B cell (primary cell): ENCODE measurements at regions not wholly inside any gene's neighbourhood (a gene's known extent, or its start where the extent isn't known, plus 50 kb on each side); places are given as distances from the start of the nearest gene placed in this dataset.

Source experiments
- ATAC-seq: fragments of 200-7000 bp; cut with Tn5 transposase; one replicate; pipeline ENCODE4 v1.10.0; 2021; ENCODE audit warnings: low read depth, mild to moderate bottlenecking, moderate number of reproducible peaks, moderate library complexity
- CTCF ChIA-PET: fragments of 350-600 bp; sonication (Branson Sonifier 250); formaldehyde crosslinking; loops from one replicate; lab custom pipeline; 2021; ENCODE audit warnings: antibody characterized with exemption, inconsistent platforms; lab: Charles Lee
- POLR2A ChIA-PET: fragments of 350-600 bp; sonication (Branson Sonifier 250); formaldehyde crosslinking; loops from one replicate; lab custom pipeline; 2021; ENCODE audit warnings: antibody characterized with exemption; lab: Charles Lee
- DNase-seq: peaks from one replicate; pipeline ENCODE4 v3.0.0; 2013
- H2AFZ ChIP-seq: 2 replicates; pipeline ENCODE4 v1.6.1; 2012; ENCODE audit warnings: mild to moderate bottlenecking, low read depth, low read length; ENCODE audit not compliant: insufficient read depth, poor library complexity, severe bottlenecking
- H3K27ac ChIP-seq, 2 donors: 1 replicate in 1 of 2; 2 replicates in 1 of 2; pipeline ENCODE4 v1.5.1; 2012 to 2013; ENCODE audit warnings: low read length in 2 of 2, mild to moderate bottlenecking in 2 of 2, moderate library complexity in 1 of 2
- H3K27me3 ChIP-seq, 4 experiments: fragments of 200-600 bp in 1 of 4; sonication (generic) in 1 of 4; replicated peaks in 1 of 4; 1 replicate in 2 of 4; 2 replicates in 2 of 4; pipeline versions ENCODE4 v1.6.1 to v1.7.0; 2013 to 2016; ENCODE audit warnings: low read length in 3 of 4, mild to moderate bottlenecking in 2 of 4, mixed read lengths in 1 of 4, moderate library complexity in 1 of 4; ENCODE audit not compliant: insufficient read depth in 4 of 4, control insufficient read depth in 3 of 4; ENCODE audit errors: control extremely low read depth in 1 of 4
- H3K36me3 ChIP-seq, 2 experiments: replicated peaks in 1 of 2; 1 replicate in 1 of 2; 2 replicates in 1 of 2; pipeline versions ENCODE4 v1.6.1 to v1.7.1; 2013; ENCODE audit warnings: low read length in 1 of 2; ENCODE audit not compliant: insufficient read depth in 2 of 2, control insufficient read depth in 1 of 2; ENCODE audit errors: control extremely low read depth in 1 of 2, extremely low read depth in 1 of 2
- H3K4me1 ChIP-seq, 2 donors: fragments of 200-600 bp in 1 of 2; sonication (generic) in 1 of 2; 1 replicate in 1 of 2; 2 replicates in 1 of 2; pipeline versions ENCODE4 v1.5.1 to v1.6.1; 2013 to 2017; ENCODE audit warnings: low read length in 2 of 2; ENCODE audit not compliant: control insufficient read depth in 2 of 2, insufficient read depth in 2 of 2
- H3K4me2 ChIP-seq: replicated peaks from 2 replicates; pipeline ENCODE3; 2012; ENCODE audit warnings: mild to moderate bottlenecking, low read depth, low read length; ENCODE audit not compliant: poor library complexity, severe bottlenecking
- H3K4me3 ChIP-seq, 5 experiments: fragments of 200-600 bp in 1 of 5; sonication (generic) in 1 of 5; 1 replicate in 3 of 5; 2 replicates in 2 of 5; pipeline versions ENCODE4 v1.5.1 to v1.7.0; 2011 to 2016; ENCODE audit warnings: low read length in 4 of 5, mild to moderate bottlenecking in 4 of 5, low read depth in 2 of 5, control low read depth in 1 of 5, moderate library complexity in 1 of 5; ENCODE audit not compliant: insufficient read depth in 1 of 5; ENCODE audit errors: control extremely low read depth in 1 of 5, extremely low read depth in 1 of 5
- H3K79me2 ChIP-seq: fragments of 200-600 bp; sonication (generic); one replicate; pipeline ENCODE4 v1.6.0; 2016; ENCODE audit warnings: low read length; ENCODE audit not compliant: control insufficient read depth, insufficient read depth
- H3K9ac ChIP-seq: fragments of 200-600 bp; sonication (generic); 2 replicates; pipeline ENCODE4 v1.6.1; 2017; ENCODE audit warnings: mild to moderate bottlenecking, low read length, moderate library complexity
- H3K9me3 ChIP-seq, 3 donors: one replicate each; pipeline versions ENCODE4 v1.6.1 to v1.7.1; 2013; ENCODE audit warnings: low read length in 2 of 3; ENCODE audit not compliant: control insufficient read depth in 2 of 3, insufficient read depth in 1 of 3; ENCODE audit errors: control extremely low read depth in 1 of 3
- H4K20me1 ChIP-seq: 2 replicates; pipeline ENCODE4 v1.6.0; 2012; ENCODE audit warnings: mild to moderate bottlenecking, low read length; ENCODE audit not compliant: insufficient read depth, control insufficient read depth, poor library complexity, severe bottlenecking
- H3K27ac Mint-ChIP-seq: one replicate; pipeline ENCODE4 v1.8.0; 2021; ENCODE audit warnings: mixed read lengths
- H3K27me3 Mint-ChIP-seq: one replicate; pipeline ENCODE4 v1.8.0; 2021; ENCODE audit warnings: mixed read lengths
- H3K4me1 Mint-ChIP-seq: one replicate; pipeline ENCODE4 v1.8.0; 2021; ENCODE audit warnings: mixed read lengths
- H3K4me3 Mint-ChIP-seq: one replicate; pipeline ENCODE4 v1.8.0; 2021; ENCODE audit warnings: mixed read lengths
- H3K9me3 Mint-ChIP-seq: one replicate; pipeline ENCODE4 v1.8.0; 2022; ENCODE audit warnings: mixed read lengths; ENCODE audit not compliant: insufficient read depth
- EZH2 ChIP-seq: IDR thresholded peaks from 2 replicates; pipeline ENCODE4 v1.6.1; 2012; ENCODE audit warnings: borderline replicate concordance, low read depth, mild to moderate bottlenecking, moderate library complexity, low read length; ENCODE audit not compliant: insufficient read depth, poor library complexity, severe bottlenecking
- WGBS: methylation state at CpG from one replicate; pipeline ENCODE4 v1.1.5; 2013; ENCODE audit warnings: missing lambda C conversion rate; ENCODE audit not compliant: insufficient coverage; 5-methylcytosine and 5-hydroxymethylcytosine counted together
- intact Hi-C: fragments of 100-400 bp; cut with micrococcal nuclease; formaldehyde crosslinking; loops from one replicate; pipeline ENCODE4 v1.10.0; 2022
- TF ChIP-seq, protein P1 (sequence below): fragments of 200-600 bp; IDR thresholded peaks from one replicate; pipeline ENCODE4 v1.8.0; 2022; ENCODE audit warnings: antibody characterized with exemption, mild to moderate bottlenecking

DNA sequence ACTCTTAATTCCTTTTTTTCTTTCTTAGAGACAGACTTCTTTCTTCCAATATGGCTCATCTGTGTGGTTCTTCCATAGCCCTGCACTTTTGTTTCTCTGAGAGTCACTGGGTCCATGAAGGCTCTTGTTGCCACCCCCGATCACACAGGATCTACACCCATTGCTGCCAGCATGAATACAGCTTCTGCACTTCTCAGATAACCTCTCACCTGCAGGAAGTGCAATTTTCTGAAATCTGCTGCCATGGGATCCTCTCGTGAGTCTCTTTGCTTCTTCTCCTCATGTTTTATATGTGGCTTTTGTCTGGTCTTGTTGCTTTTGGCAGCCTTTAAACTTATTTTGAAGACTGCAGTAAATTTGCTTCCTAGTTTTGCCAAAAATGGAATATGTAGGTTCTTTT is 171.2 kb downstream of the TMEM167A start:
- Mint-ChIP-seq H3K27ac (no peak overlapping the region), H3K9me3 (peaks cover 3% of the 10 kb centered on the region), H3K4me1 (no peaks in the 10 kb centered on the region), H3K4me3 (no peak overlapping the region), H3K27me3 (no peaks in the 10 kb centered on the region)
- Histone ChIP-seq H3K79me2 (no peaks in the 10 kb centered on the region), H4K20me1 (no peaks in the 10 kb centered on the region), H3K9me3 (peaks cover 0 to 8% (median 4%) of the 10 kb centered on the region in 3 donors), H3K9ac (no peak overlapping the region), H3K27ac (no peak overlapping the region), H3K4me3 (no peak overlapping the region), H2AFZ (no peak overlapping the region), H3K4me2 (no peak overlapping the region), H3K27me3 (no peaks in the 10 kb centered on the region), H3K36me3 (no peaks in the 10 kb centered on the region), H3K4me1 (no peaks in the 10 kb centered on the region)
- ChIA-PET CTCF (no interaction called here), POLR2A (no interaction called here)
- ATAC-seq, result no peak
- DNase-seq, result no peak
- TF ChIP-seq, protein P1, sequence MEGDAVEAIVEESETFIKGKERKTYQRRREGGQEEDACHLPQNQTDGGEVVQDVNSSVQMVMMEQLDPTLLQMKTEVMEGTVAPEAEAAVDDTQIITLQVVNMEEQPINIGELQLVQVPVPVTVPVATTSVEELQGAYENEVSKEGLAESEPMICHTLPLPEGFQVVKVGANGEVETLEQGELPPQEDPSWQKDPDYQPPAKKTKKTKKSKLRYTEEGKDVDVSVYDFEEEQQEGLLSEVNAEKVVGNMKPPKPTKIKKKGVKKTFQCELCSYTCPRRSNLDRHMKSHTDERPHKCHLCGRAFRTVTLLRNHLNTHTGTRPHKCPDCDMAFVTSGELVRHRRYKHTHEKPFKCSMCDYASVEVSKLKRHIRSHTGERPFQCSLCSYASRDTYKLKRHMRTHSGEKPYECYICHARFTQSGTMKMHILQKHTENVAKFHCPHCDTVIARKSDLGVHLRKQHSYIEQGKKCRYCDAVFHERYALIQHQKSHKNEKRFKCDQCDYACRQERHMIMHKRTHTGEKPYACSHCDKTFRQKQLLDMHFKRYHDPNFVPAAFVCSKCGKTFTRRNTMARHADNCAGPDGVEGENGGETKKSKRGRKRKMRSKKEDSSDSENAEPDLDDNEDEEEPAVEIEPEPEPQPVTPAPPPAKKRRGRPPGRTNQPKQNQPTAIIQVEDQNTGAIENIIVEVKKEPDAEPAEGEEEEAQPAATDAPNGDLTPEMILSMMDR, result no peak
- no peak for TF ChIP-seq EZH2
- intact Hi-C loops, result no loop called here
- no CpG with 5 or more reads among the region's 2 CpGs for WGBS

DNA sequence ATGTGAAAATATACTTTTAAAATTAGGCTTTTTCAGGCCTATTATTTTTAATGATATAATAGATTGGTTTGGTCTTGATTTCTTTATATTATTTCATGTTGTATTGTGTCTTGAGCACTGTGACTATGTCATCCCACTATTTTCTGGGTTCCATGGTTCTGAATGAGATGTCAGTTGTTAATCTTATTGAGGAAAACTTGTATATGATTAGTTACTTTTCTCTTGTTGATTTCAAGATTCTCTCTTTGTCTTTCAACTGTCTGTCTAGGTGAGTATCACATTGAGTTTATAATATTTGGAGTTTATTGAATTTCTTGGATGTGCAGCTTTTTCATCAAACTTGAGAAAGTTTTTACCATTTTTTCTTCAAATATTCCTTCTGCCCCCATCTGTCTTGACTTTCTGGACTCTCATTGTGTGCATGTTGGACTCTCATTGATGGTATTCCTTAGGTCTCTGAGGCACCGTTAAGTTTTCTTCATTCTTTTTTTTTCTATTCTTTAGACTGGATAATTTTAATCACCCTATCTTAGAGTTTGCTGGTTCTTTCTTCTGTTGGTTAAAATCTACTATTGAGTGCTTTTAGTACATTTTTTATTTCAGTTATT is 175.8 kb downstream of the TMEM167A start:
- CTCF ChIA-PET, result no interaction called here

More for the DNA sequence above, 175.8 kb downstream of the TMEM167A start:
- Histone ChIP-seq H3K36me3 (no peaks in the 10 kb centered on the region), H2AFZ (no peak overlapping the region), H3K9ac (no peak overlapping the region), H3K4me3 (no peak overlapping the region), H3K27me3 (no peaks in the 10 kb centered on the region), H3K27ac (no peak overlapping the region), H4K20me1 (no peaks in the 10 kb centered on the region), H3K79me2 (no peaks in the 10 kb centered on the region), H3K4me1 (no peaks in the 10 kb centered on the region), H3K9me3 (peaks cover 0 to 8% (median 4%) of the 10 kb centered on the region in 3 donors), H3K4me2 (no peak overlapping the region)
- TF ChIP-seq EZH2, result no peak
- TF ChIP-seq, protein P1, result no peak
- Mint-ChIP-seq H3K9me3 (peaks cover 3% of the 10 kb centered on the region), H3K27ac (no peak overlapping the region), H3K4me3 (no peak overlapping the region), H3K4me1 (no peaks in the 10 kb centered on the region), H3K27me3 (no peaks in the 10 kb centered on the region)
- WGBS, result no CpG with 5 or more reads among the region's 1 CpG
- DNase-seq, result no peak
- intact Hi-C loops, result no loop called here
- POLR2A ChIA-PET, result no interaction called here
- ATAC-seq, result no peak
